PFSK-1 (cell line): ENCODE measurements at regions not wholly inside any gene's neighbourhood (a gene's known extent, or its start where the extent isn't known, plus 50 kb on each side); places are given as distances from the start of the nearest gene placed in this dataset.

Experiments used
- FOXP2 ChIP-seq: optimal IDR thresholded peaks from 2 replicates; pipeline ENCODE3; 2011; ENCODE audit warnings: borderline replicate concordance, control low read depth, inconsistent platforms; ENCODE audit not compliant: insufficient read depth; ENCODE audit errors: extremely low read length, extremely low read depth
- POLR2AphosphoS5 ChIP-seq: IDR thresholded peaks from 2 replicates; pipeline ENCODE4 v1.6.1; 2012; ENCODE audit warnings: low read depth, mild to moderate bottlenecking, control low read depth, low read length, moderate library complexity
- REST ChIP-seq, 2 experiments: IDR thresholded peaks; 2 replicates each; pipeline versions ENCODE4 v1.6.1 to v1.8.0; 2011 to 2012; ENCODE audit warnings: low read depth in 2 of 2, low read length in 2 of 2, control low read depth in 1 of 2, inconsistent platforms in 1 of 2, mild to moderate bottlenecking in 1 of 2, moderate library complexity in 1 of 2; ENCODE audit not compliant: insufficient read depth in 1 of 2
- SIN3A ChIP-seq: IDR thresholded peaks from 2 replicates; pipeline ENCODE4 v1.6.1; 2012; ENCODE audit warnings: mild to moderate bottlenecking, low read length, moderate library complexity, borderline replicate concordance; ENCODE audit not compliant: insufficient read depth
- TAF1 ChIP-seq: IDR thresholded peaks from 2 replicates; pipeline ENCODE4 v1.6.1; 2012; ENCODE audit warnings: low read length, control low read depth, borderline replicate concordance; ENCODE audit not compliant: insufficient read depth

GRCh38 chr21:26674323-26674722 is 101.2 kb upstream of the CYYR1 start:
- TF ChIP-seq SIN3A: no peak
- no peak for TF ChIP-seq POLR2AphosphoS5
- TF ChIP-seq TAF1: no peak
- TF ChIP-seq REST (IDR thresholded peaks at IDR 0.05; ENCODE audit: insufficient read depth in 1 of 2, low read depth in 2 of 2, low read length in 2 of 2): no peak
- TF ChIP-seq FOXP2: no peak

- TF ChIP-seq POLR2AphosphoS5: no peak
- TF ChIP-seq REST (IDR thresholded peaks at IDR 0.05; ENCODE audit: insufficient read depth in 1 of 2, low read depth in 2 of 2, low read length in 2 of 2): no peak
- TF ChIP-seq TAF1: no peak
- no peak for TF ChIP-seq SIN3A
- TF ChIP-seq FOXP2: no peak
These were observed 96.2 kb upstream of the CYYR1 start for GRCh38 chr21:26669215-26669764.

- no peak for TF ChIP-seq SIN3A
- TF ChIP-seq REST (IDR thresholded peaks at IDR 0.05; ENCODE audit: insufficient read depth in 1 of 2, low read depth in 2 of 2, low read length in 2 of 2): no peak
- no peak for TF ChIP-seq POLR2AphosphoS5
- no peak for TF ChIP-seq TAF1
These were observed 86.7 kb upstream of the CYYR1 start for GRCh38 chr21:26659757-26660156.

GRCh38 chr21:26659182-26659581 is 86.1 kb upstream of the CYYR1 start:
- TF ChIP-seq SIN3A (no peak), REST (IDR thresholded peaks at IDR 0.05; ENCODE audit: insufficient read depth in 1 of 2, low read depth in 2 of 2, low read length in 2 of 2) (no peak), FOXP2 (no peak), TAF1 (no peak), POLR2AphosphoS5 (no peak)

- TF ChIP-seq SIN3A: no peak
- no peak for TF ChIP-seq POLR2AphosphoS5
- no peak for TF ChIP-seq FOXP2
- TF ChIP-seq REST (IDR thresholded peaks at IDR 0.05; ENCODE audit: insufficient read depth in 1 of 2, low read depth in 2 of 2, low read length in 2 of 2): no peak
- TF ChIP-seq TAF1: no peak
These were observed 82.4 kb upstream of the CYYR1 start for GRCh38 chr21:26655460-26655859.
